Left kidney (tissue), 1 donor: ENCODE measurements at regions not wholly inside any gene's neighbourhood (a gene's known extent, or its start where the extent isn't known, plus 50 kb on each side); places are given as distances from the start of the nearest gene placed in this dataset.

Source experiments
- DNase-seq: peaks from one replicate; pipeline ENCODE4 v3.0.0-alpha.2; 2013

DNA sequence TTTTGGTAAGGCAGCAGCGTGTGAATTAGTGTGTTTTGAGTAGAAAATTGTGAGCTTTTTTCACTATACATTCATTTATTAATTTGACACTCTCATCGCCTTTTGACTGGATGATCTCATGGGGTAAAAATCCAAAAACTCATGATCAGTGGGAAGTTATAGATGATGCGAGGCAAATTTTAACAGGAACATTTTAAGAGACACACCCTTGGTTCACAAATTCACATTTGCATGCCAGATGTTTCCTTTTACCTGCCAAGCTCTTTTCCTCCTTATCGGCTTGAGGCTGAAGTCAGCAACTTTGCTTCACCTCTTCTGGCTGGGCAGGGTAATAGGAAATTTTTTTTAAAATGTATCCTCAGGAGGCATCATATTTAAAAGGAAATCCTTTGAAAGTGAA, 318.0 kb upstream of the HS3ST1 start:
- DNase-seq, result no peak

DNA sequence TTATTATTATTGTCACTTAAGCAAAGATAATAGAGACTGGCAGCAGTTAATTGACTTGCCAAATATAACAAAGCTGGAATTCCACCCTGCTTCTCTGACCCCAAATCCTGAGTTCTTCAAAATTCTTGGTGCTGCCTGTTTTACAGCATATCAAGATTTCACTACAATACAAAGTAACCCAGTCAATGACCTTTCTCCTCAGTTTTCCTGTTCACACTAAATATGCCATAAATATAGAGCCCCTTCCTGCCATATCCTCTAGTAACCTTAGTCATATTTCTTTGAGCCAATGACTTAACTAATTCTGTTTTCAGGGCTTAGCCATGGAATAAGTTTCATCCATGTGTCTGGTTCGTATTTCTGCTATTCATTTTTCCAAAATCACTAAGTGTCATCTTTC, 315.3 kb upstream of the HS3ST1 start:
- no peak for DNase-seq

DNA sequence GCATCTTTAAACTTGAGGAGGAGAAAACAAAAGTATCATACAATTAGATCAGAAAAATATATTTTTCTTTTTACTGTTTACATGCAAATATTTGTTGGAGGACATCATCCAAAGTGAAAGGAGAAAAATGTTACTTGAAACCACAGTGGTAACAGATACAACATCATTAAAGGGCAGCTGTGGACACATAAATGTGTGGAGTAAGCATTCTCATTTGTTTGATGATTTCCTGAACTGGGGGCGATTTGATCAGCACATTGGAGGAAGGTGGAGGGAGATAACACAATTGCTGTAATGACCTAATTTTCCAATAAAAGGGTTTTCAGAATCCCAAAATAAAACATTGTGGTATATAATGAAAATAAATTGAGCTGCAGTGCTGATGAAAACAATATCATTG, 314.5 kb upstream of the HS3ST1 start:
- DNase-seq, result no peak

DNA sequence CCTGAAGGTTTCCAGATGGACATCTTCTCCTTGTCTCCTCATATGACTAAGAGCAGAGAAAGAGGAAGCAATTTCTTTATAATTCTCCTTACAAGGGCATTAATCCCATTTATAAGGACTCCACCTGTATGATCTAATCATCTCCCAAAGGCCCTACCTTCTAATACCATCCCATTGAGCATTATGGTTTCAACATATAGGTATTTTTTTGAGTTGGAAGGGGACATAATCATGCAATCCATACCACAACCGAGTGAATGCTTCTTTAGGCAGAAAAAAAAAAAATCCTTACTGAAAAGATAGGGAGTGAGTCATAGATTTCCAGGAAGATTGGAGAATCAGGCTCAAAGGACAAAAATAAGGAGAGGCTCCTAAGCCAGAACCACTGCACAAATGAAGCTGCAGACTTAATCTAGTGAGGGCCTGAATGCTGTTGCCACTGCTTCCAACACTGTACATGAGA, 312.5 kb upstream of the HS3ST1 start:
- no peak for DNase-seq

DNA sequence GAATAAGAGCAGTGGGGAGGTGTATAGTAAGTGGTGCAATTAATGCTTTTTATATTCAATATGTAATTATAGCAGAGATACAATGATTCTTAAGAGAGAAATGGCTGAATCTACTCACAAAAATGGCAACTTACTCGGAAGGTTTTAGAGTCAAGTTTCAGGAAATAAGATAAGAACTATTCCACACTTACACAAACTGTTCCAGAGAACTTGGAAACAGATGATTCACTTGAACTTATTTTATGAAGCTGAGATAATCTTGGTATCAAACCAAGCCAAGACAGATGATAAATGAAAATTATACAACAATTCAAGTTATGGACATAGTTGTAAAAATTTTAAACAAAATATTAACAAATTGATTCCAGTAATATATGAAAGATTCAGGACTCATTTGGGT, 311.3 kb upstream of the HS3ST1 start:
- no peak for DNase-seq

DNA sequence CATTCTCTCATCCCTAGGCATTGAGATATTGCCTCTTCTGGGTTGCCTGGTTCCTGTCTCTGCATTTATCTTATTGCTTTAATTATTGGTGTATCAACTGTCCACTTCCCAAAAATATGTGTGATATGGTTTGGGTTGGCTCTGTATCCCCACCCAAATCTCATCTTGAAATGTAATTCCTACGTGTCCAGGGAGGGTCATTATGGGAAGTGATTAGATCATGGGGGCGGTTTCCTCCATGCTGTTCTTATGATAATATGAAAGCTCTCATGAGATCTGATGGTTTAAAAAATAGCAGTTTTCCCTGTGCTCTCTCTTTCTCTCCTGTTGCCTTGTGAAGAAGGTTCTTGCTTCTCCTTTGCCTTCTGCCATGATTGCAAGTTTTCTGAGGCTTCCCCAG, 308.3 kb upstream of the HS3ST1 start:
- no peak for DNase-seq

DNA sequence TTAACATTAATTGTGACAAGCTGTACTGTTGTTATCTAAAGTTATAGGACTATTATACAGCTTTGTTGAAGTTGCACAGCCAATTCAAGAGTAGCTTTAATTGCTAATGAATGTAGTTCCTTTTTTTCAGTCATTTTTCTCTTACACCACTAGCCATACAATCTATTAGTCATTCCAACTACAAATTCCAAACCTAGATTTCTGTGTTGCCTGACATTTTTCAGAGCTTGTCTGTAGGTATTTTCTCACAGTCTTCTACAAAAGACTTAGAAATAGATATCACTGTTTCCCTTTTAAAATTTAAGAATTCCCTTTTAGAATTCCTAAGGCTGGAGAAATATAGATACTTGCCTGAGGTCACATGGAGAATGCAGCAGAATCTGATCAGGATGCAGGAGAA, 307.0 kb upstream of the HS3ST1 start:
- DNase-seq, result no peak

DNA sequence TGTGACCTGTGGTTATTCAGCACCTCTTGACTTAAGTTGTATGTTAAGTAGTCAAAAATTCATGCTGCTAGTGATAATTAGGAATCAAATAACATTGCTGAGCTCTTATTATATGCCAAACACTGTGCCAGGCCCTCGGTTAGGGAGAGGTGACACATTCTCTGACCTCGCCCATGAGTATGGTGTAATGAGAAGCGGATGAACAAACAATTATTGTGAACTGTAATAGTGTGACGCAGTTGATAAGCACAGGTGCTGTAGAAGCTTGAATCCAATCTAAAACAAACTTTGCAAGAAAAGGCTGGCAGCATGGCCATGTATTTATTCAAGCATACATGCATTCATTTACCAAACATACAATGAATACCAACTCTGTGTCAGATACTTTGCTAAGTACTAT, 303.5 kb upstream of the HS3ST1 start:
- DNase-seq, result no peak

DNA sequence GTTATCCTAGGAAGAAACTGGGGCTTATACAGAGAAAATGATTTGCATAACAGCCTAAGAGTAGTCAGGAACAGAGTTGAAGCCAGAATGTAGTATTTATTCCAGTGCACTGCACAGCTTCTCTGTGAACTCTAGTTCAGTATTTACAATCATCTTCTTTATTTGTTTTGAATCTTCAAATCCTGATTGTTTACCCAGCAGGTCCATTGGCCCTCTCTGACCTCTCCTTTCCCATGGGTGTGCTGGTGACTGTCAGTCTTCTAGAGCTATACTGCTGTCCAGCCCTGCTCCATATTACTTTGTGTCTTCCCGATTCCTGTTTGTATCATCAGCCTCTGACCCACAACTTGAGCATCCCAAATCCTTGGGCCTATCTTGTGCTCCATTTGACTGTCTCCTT, 301.9 kb upstream of the HS3ST1 start:
- DNase-seq, result no peak

DNA sequence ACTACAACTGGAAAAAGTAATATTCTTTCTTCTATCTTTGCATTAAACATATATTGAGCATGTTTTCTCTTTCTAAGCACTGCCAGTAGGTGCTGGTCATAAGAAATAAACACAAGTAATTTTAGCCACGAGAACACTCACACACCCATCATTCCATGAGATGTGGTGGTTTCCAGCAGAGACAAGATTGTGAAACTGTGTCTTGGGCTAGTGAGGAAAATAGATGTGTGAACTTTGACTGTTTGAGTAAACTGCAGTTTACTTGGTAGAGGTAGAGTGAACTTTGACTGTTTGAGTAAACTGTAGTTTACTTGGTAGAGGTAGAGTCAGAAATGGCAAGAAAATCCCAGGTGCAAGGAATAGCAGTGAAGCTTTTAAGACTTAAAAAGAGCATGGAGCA, 300.9 kb upstream of the HS3ST1 start:
- no peak for DNase-seq

DNA sequence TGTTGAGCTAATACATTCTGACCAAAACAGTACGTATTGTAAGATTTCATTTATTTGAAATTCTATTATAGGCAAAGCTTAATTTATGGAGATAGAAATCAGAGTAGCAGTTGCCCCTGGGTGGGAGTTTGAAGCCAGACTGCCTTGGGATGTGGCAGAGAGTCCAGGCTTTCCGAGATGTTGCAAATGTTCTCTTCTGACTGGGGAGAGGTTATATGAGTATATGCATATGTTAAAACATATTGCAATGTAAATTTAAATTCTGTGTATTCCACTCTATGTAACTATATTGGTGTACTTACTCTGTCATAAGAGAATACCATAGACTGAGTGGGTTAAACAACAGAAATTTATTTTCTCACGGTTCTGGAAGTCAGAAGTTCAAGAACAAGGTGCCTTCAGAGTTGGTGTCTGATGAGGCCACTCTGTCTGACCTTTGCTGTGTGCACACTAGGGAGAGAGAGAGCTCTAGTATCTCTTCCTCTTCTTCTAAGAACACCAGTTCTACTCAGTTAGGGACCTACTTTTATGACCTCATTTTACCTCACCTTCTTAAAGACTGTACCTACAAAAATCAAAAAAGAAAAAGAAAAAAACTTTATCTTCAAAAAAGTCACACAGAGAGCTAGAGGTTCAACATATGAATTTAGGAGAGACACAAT, 299.3 kb upstream of the HS3ST1 start:
- DNase-seq, result no peak

DNA sequence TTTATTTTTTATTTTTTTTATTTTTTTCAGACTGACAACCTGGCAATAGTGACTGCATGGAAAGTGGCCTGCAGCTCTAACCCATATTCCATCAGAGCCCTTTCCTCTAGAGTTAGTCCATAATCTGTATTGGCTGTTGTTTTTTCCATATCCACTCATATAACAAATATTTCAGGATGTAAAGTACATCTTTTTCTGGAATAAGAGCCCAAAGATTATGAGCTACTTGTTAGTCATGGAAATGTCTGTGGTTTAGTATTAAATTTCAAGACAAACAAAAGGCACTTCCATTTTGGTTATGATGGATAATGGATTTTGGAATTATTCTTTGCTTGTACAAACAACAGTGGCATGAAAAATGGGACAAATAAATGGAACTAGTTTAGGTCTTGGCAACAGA, 296.0 kb upstream of the HS3ST1 start:
- DNase-seq, result no peak

DNA sequence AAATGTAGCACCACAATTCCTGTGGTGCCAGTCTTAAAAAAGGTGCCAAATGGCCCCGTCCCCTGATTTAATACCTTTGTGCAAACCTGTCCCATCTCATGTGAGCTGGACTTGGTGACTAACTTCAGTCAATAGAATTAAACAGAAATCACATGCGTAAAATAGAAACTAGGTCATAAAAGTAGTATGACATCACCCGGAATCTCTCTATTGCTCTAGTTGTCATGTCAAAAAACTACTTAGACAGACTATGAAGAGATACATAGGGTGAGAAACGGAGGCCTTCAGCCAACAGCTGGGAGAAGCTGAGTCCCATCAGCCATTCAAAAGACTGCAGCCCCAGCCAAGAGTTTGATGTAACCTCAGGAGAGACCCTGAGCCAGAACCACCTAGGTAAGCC, 293.5 kb upstream of the HS3ST1 start:
- no peak for DNase-seq

DNA sequence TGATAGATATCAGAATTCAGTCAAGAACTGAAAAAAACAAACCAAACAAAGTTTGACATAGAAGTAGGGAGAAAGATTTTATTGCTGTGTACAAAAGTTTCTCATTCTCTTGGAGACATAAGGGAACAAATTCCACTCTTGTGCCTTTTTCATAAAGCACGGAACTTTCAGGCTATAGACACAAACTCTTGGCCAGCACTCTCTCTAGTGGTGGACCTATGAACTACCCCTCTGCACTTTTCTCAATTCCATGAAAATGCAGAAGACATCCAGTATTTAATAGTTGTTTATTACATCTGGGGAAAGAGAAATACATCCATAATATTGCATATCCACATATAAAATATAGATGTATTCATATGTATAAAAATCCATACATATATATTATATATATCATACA, 291.6 kb upstream of the HS3ST1 start:
- DNase-seq, result peak; percentile 17

DNA sequence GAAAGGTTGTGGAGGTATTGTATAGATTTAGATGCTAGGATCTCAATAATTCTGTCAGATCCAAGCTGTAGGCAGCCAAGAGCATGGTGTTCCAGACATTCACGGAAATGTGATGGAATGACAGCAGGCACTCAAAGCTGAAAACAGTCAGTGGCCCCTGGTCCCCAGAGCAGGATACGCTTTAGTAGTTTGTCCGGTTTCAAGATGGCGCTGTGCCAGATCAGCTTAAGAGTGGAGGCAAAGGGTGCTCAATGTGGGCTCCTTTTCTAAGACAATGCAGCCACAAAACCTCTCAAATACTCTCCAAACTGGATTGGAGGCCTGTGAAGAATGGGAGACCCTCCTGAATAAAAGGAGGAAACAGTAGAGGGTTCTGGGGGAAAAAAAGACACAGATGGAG, 291.2 kb upstream of the HS3ST1 start:
- DNase-seq, result no peak

DNA sequence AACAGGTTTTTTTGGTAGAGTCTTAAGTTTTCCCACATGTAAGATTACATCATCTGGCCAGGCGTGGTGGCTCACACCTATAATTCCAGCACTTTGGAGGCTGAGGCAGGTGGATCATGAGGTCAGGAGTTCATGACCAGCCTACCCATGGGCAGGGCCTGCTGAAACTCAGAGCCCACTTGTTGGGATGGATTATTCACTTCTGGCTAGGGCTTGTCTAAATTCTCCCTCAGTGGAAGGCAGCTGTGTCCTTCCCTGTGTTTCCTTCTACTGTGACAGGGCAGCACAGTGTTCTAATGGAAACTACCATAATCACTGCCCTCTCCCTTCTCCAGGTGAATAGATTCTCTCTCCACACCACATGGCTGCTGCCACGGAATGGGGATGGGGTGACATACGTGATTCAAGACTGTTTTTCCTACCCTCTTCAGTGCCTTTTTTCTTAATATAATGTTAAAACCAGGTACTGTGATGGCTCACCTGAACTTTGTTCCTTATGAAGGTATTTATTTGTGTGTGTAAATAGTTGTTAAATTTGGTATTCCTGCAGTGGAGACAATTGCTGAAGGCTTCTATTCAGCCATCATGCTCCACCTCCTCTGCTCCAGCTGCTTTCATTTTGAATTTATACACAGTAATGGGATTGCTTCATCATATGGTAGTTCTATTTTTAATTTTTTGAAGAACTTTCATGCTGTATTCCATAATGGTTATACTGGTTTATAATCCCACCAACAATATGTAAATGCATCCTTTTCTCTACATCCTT, 287.2 kb upstream of the HS3ST1 start:
- DNase-seq, result no peak

DNA sequence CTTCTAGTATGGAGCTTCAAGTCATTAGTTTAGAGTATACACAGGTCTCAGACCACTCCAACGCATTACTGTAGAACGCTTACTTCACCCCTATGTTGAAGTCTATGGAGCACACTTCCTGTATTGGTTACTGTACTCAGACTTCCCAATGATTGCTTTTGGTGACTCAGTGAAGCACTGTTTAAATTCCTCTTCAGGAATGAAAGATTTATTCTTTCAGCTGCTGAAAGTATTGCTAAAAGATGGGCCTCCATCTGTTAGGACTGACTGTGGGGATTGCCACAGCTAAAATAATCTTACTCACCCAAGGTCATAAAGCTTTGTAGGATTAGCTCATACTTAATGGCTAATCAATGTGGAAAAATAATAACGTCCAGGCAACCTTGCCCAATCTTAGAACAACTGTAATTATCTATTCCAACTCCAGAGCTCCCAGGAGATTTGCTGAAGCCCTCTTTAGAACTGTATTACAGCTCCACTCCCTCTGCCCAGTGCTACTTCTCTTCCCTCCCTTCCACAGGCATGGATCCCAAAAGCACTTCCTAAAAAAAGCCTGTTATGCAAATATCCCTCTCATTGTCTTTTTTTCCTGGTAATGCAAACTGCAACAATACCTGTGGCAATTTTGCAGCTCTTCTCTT, 281.9 kb upstream of the HS3ST1 start:
- DNase-seq, result no peak

DNA sequence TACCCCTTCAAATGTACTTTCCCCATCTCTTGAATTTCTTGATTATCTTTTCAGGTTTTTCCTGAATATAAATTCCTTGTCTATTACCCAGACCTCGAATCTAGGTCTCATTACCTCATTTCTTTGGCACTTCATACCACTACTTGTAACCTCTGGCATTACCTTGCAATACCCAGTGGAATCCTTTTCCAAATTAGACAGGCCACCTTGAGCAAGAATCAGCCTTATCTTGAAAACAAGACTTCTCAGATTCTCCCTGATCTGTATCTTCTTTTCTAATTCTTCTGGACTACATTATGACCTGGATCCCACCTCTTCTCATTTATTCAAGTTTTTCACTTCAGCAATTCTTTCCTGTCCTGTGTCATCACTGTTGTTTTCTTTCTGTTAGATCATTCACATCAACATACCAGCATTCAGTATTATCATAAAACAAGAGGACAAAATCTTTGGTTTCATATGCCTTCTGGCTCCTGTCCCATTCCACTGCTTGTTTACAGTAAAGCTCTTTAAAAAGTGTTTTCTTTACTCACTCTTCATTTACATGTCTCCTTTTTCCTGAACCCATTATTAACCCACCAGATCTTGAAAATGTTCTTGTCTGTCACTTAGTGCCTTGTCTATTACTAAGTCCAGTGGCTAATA, 275.6 kb upstream of the HS3ST1 start:
- no peak for DNase-seq

DNA sequence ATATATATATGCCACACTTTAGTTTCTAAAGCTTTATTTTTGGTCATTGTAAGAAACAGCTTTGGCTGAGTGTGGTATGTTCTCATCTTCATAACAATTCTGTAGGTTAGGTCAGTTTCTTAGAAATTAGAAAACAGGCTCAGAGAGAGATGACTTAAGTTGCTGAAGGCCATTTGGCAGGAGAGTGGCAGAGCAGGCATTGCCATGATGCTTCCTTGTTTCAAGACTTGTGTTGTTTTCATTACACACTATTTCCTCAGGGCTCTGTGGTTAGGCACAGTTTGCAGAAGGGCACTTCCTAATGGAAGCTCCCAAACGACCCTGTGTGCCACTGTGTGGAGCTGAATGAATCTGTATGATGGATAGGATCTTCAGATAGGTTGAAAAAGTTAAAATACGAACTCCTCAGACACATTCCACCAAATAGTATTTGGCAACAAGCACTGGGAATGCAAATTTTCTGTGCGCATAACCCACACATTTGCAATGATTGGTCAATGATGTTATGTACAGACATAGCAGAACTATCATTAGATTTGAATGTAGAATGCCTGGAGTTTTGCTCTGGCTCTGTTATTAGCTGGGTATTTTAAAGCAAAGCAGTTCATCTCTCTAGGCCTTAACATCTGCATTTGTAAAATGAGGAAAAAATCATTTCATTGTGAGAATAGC, 274.3 kb upstream of the HS3ST1 start:
- DNase-seq, result no peak

DNA sequence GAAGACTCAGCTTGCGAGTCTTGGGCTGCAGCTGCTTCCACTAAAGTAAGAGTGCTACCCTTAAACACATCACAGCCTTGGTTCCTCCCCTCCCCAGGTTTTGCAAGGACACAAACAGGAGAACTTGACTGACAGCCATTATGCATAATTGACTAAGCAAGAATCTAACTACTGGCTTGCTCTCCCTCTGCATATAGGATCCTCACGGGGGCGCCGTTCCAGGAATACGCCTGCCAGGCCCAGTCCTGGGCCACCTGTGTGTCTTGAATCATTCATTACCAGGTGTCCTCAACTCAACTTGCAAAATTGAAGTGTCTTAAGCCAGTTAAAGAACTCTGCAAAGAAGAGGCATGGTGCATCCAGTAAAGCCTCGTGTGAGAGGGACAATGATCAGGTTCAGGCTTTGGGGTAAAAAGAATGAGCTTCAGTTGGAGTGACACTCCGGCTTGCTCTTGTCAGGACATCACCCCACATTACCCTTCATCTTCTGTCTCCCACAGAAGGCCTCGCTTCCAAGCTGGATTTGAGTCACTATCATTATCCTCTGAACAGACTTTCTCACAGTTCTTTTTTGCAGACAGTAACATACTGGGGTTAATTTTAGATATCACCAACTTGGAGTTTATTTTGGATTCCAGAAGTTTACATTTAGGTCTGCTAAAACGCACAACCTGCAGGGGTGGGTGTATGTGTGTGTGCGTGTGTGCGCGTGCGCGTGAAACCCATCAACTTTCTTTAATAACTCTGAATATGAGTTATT, 273.5 kb upstream of the HS3ST1 start:
- DNase-seq, result no peak

DNA sequence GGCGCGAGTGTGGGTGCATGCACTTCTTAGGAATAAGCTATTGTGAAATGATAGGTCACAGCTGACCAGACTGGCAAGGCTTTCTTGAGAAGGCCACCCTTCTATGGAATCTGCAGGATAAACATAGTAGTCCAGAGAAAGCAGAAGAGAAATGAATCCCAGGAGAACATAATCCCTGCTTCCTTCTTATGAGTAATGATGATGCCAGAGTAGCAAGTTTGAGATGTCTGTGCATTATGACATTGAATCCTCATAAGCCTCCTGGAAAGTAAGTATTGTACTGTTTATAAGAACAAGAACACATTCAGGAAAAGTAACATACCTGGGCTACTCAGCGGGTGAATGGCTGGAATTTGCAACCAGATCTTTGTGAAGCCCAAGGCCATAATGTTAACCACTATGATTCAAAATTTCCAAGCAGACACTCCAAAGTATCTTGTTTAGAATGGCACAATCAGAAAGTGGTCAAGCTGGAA, 272.1 kb upstream of the HS3ST1 start:
- no peak for DNase-seq
